ENCODE measurements at regions not wholly inside any gene's neighbourhood (a gene's known extent, or its start where the extent isn't known, plus 50 kb on each side); places are given as distances from the start of the nearest gene placed in this dataset.

GRCh38 chr18:45386041-45386655 is 229.1 kb upstream of the SLC14A2 start:
- no peak for DNase-seq

- no peak for DNase-seq
These were observed 228.0 kb upstream of the SLC14A2 start for GRCh38 chr18:45387229-45387628.

GRCh38 chr18:45398448-45398847 is 216.8 kb upstream of the SLC14A2 start:
- DNase-seq: no peak

- no peak for DNase-seq
These were observed 216.1 kb upstream of the SLC14A2 start for GRCh38 chr18:45399146-45399545.

DNA sequence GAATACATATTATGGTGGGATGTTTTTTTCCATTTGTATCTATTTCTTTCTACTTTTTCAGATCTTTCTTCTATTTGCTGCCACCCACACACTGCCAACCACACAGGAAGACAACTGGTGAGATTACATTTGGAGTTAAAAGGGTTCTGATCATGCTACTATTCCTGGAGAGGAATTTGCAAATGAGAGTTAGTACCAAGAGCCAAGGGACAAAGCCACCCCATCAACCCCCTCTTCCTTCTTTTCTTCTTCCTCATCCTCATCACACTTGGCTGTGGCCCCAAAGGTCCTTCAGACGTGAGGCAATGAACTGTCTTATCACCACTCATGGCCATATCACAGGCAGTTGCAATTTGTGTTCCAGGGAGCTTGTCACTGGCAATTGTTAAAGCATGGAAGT is 215.6 kb upstream of the SLC14A2 start:
- DNase-seq: no peak

- no peak for DNase-seq
These were observed 212.7 kb upstream of the SLC14A2 start for GRCh38 chr18:45402485-45403056.

DNA sequence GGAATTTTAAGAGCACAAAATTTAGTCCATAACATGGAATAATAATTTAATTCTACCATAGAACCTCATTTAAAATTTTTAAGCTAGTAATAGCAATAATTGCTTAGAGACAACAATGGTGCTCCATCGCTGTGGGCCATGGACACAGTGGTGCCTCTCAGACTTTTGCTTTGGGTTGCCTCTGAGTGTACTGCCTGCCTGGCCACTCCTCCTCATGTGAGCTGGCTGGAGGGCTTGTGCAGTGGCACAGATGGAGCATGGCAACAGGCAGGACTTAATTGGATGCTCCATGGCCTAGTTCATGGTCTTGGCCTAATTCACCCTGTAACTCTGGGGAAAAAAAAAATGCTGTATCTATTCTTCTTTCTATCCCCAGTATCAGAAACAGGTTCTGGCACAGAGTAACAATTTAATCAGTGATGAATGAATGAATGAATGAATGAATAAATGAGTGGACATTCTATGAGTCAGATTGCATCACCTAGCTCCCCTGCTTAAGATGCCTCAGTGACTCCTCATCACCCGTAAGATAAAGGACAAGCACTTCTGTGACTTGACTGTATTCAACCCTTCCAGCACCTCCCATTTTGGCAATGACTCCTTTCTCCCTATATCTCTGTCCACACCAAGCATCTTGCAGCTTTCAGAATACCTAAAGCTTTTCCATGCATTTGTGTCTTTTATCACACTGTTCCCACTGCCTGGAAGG is 211.8 kb upstream of the SLC14A2 start:
- DNase-seq: no peak

- no peak for DNase-seq
These were observed 207.1 kb upstream of the SLC14A2 start for GRCh38 chr18:45408218-45408617.

DNA sequence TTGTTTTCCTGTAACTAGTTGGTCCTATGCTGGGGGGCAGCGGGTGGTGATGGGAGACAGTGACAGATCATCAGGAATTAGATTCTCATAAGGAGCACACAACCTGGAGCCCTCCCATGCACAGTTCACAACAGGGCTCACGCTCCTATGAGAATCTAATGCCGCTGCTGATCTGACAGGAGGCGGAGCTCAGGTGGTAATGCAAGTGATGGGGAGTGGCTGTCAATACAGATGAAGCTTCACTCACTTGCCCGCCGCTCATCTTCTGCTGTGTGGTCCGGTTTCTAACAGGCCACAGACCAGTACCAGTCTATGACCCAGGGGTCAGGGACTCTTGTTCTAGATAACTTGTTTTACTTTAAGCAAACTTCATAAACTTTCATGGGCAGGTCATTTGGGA is 205.3 kb upstream of the SLC14A2 start:
- DNase-seq: no peak

DNA sequence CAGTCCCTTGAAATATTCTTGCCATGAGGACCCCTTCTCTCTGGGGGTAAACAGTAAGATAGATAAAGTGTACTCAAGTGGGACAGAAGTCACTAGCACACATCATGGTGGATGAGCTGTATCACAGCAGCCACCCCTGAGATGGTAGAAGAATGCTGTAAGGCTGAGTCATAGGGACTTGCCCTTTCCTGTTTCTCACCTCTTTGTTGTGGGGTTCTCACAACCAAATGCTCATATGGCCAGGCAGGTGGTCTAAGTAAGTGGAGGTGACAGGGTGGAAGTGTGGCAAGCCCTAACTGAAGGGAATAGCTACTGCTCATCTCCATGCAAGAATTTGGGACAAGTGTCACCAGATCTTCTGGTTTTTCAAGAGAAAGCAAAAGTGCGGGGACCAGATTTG is 202.7 kb upstream of the SLC14A2 start:
- DNase-seq: no peak

DNA sequence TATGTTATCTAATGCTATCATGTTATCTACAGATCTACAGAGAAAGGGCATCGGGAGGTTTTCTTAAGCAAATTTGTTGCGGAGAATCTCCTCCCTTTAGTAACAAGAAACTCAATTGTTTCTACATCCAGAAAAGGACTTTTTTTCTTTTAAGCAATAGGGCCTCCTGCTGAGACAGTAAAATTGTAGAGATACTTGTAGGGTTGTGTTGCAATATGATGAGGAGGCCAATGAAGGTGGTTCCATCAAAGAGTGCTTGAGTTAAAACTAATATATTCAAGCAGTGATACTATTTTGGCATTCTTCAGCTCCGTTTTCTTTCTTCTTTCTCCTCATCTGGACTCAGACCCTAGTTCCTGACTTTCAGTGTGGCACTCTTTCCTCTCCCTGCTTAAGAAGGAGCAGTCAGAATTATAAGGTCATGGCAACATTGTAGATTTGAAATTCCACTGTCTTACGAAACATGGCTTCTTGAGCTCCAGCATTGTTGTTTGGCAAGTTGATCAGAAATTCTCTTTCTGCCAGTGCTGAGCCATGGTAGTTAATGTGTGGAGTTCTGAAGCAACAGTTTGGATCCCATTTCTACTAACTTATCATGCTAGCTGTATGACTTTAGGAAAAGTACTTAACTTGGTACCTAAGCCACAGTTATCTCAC is 202.0 kb upstream of the SLC14A2 start:
- no peak for DNase-seq

DNA sequence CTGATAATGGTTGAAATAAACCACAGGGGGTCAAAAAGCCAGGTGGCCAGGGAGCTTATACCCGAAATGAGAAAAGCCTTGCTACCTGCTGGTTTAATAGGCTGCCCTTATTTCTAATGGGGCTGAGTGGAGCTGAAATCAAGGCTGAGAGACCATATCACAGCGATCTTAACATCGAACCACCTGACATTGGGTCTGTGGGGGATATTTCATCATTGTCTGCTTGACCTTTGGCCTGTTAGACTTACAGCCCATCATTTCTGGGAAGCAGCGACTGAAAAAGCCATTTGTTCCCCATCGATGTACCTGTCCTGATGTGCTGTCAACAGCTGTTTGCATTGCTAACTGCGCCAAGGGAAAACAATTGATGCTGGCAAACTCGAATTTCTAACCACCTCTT is 199.7 kb upstream of the SLC14A2 start:
- peak in 1 of 2 experiments; percentile 67 for DNase-seq

DNA sequence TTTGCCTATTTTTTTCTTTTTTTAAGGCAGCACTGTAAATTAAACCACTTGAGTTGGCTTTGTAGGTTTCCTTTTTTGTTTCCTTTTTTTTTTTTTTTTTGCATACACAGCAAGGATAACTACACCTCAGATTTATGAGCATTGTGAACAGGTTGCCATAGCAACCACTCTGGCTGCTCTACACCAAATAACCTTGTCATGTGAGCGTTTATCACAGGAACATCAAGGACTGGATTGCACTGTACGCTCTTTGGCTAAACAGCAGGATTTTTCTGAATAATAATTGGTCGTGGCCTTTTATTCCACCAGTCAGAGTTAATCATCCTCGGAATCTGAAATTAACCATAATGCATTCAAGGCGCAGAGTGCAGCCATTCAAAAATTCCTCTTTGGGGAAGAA is 199.1 kb upstream of the SLC14A2 start:
- DNase-seq: peak; percentile 66 to 67

DNA sequence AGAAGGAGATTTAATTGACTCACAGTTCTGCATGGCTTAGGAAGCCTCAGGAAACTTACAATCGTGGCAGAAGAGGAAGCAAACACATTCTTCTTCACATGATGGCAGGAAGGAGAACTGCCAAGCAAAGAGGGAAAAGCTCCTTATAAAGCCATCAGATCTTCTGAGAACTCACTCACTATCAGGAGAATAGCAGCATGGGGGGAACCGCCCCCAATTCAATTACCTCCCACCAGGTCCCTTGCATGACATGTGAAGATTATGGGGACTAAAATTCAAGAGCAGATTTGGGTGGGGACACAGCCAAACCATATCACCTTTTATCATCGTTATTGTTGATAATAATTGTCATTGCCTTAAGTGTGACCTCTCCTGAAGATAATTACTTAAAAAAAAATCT is 197.9 kb upstream of the SLC14A2 start:
- no peak for DNase-seq

DNA sequence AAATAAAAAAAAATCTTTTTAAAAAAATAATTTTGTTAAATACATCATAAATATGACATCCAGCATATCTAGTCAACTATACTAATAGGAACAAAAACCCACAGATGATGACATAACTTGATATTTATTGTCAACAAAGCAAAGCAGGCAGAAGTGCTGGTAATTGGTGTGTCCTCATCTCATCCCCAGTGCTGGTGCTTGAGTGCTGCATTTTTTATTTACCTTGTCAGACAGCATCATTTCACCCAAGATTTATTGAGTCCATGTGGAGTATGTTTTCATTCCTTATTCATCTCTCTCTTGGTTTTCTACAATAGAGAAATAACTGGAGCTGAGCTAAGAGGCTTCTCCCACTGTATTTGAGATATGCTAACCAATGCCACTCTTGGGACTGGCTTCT is 191.6 kb upstream of the SLC14A2 start:
- peak; percentile 59 to 83 for DNase-seq

- no peak for DNase-seq
These were observed 185.2 kb upstream of the SLC14A2 start for GRCh38 chr18:45430041-45430440.

DNA sequence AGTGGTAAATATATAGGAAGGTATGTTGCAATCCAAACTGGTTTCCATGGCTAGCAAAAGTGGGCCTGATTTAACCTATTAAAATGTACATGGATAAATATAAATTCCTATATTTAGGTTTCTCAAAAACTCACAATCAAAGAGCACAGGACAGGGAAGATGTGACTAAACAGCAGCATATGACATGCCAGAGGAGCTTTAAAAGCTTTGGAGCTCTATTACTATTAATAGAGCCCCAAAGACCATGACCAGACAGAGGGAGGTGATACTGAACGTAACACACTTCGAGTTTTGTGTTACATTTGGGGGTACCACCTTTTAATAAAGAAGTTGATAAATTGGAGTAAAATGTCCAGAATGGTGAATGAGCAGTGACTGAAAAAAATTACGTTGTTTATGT is 179.5 kb upstream of the SLC14A2 start:
- DNase-seq: no peak

DNA sequence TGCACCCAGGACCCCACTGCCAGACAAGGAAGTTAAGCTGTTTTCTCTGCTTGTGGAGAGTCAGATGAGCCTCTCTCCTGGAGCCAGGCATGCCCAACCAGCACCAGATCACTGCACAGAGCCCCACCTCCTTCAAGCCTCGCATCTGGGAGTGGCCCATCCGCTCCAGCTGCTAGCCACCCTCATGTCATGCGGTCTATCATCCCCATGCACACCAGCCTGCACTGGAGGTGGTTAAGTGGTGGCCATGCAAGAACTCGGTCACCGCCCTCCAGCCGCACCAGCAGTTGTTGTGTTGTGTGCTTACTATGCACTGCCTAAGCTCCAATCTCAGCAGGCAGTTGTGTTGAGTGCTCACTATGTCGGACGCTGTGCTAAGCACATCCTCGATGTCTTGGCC is 177.9 kb upstream of the SLC14A2 start:
- DNase-seq: peak; percentile 58 to 73

- no peak for DNase-seq
These were observed 175.2 kb upstream of the SLC14A2 start for GRCh38 chr18:45439851-45440645.

GRCh38 chr18:45441110-45441847 is 174.0 kb upstream of the SLC14A2 start:
- DNase-seq: no peak

DNA sequence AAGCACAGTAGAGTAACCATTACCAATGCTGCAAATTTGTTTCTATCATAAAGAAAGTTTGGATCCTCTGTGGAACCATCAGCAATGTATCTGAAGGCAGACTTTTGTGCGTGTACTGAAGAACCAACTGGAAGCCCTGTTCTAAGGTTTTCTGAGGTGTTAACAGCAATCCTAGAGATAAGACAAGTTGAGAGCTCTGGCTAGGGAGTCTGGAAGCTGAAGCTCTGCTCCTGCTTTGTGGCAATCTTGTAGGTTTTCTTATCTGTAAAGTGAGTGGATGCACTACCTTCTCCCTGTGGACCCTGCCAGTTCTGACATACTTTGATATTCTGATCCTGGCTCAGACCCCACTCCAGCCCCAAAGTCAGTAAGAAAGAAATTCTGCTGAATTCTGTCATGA is 171.2 kb upstream of the SLC14A2 start:
- DNase-seq: no peak

Measured in NCI-H187 (cell line).